Common myeloid progenitor, CD34-positive (primary cell): ENCODE measurements at regions not wholly inside any gene's neighbourhood (a gene's known extent, or its start where the extent isn't known, plus 50 kb on each side); places are given as distances from the start of the nearest gene placed in this dataset.

Experiments used
- CTCF ChIA-PET: fragments of 350-600 bp; sonication (Branson Sonifier 250); formaldehyde crosslinking; loops from one replicate; lab custom pipeline; 2021; ENCODE audit warnings: antibody characterized with exemption; lab: Charles Lee
- POLR2A ChIA-PET: fragments of 350-600 bp; sonication (Branson Sonifier 250); formaldehyde crosslinking; loops from one replicate; lab custom pipeline; 2021; ENCODE audit warnings: antibody characterized with exemption; lab: Charles Lee
- DNase-seq, 3 donors: peaks; one replicate each; pipeline versions ENCODE4 v3.0.0 to v3.0.0-alpha.2; 2013
- H3K27ac ChIP-seq, 2 experiments: 1 replicate in 1 of 2; 2 replicates in 1 of 2; pipeline ENCODE4 v1.7.0; 2013; ENCODE audit warnings: inconsistent platforms in 2 of 2, low read length in 2 of 2, mild to moderate bottlenecking in 2 of 2, low read depth in 1 of 2, moderate library complexity in 1 of 2; ENCODE audit not compliant: severe bottlenecking in 2 of 2, insufficient read depth in 1 of 2, poor library complexity in 1 of 2
- H3K27me3 ChIP-seq, 5 experiments: replicated peaks in 2 of 5; 1 replicate in 3 of 5; 2 replicates in 2 of 5; pipeline versions ENCODE4 v1.6.1 to v1.7.0; 2013; ENCODE audit warnings: low read length in 4 of 5, mild to moderate bottlenecking in 2 of 5, moderate library complexity in 2 of 5, inconsistent platforms in 1 of 5; ENCODE audit not compliant: insufficient read depth in 5 of 5, control insufficient read depth in 4 of 5
- H3K36me3 ChIP-seq, 4 experiments: 1 replicate in 2 of 4; 2 replicates in 2 of 4; pipeline versions ENCODE4 v1.6.1 to v1.7.0; 2013; ENCODE audit warnings: low read length in 3 of 4, control low read depth in 1 of 4, mild to moderate bottlenecking in 1 of 4; ENCODE audit not compliant: control insufficient read depth in 4 of 4, insufficient read depth in 4 of 4
- H3K4me1 ChIP-seq, 4 experiments: 1 replicate in 3 of 4; 2 replicates in 1 of 4; pipeline versions ENCODE4 v1.6.1 to v1.7.1; 2013; ENCODE audit warnings: low read length in 3 of 4, mild to moderate bottlenecking in 3 of 4, control low read depth in 1 of 4, inconsistent platforms in 1 of 4, moderate library complexity in 1 of 4; ENCODE audit not compliant: control insufficient read depth in 4 of 4, insufficient read depth in 4 of 4; ENCODE audit errors: control extremely low read depth in 1 of 4
- H3K4me3 ChIP-seq, 7 experiments: 1 replicate in 4 of 7; 2 replicates in 3 of 7; pipeline versions ENCODE4 v1.5.1 to v1.7.0; 2013; ENCODE audit warnings: mild to moderate bottlenecking in 7 of 7, low read length in 6 of 7, moderate library complexity in 6 of 7, inconsistent platforms in 2 of 7, low read depth in 2 of 7, control low read depth in 1 of 7; ENCODE audit not compliant: insufficient read depth in 4 of 7, control insufficient read depth in 1 of 7; ENCODE audit errors: extremely low read depth in 1 of 7
- H3K9me3 ChIP-seq, 5 experiments: 1 replicate in 4 of 5; 2 replicates in 1 of 5; pipeline versions ENCODE4 v1.6.1 to v1.7.1; 2013; ENCODE audit warnings: low read length in 4 of 5, mild to moderate bottlenecking in 2 of 5, inconsistent platforms in 1 of 5, low read depth in 1 of 5, moderate library complexity in 1 of 5; ENCODE audit not compliant: control insufficient read depth in 4 of 5, insufficient read depth in 2 of 5; ENCODE audit errors: control extremely low read depth in 1 of 5
- WGBS: methylation state at CpG from one replicate; pipeline ENCODE4 v1.1.5; 2013; ENCODE audit not compliant: insufficient coverage; 5-methylcytosine and 5-hydroxymethylcytosine counted together

DNA sequence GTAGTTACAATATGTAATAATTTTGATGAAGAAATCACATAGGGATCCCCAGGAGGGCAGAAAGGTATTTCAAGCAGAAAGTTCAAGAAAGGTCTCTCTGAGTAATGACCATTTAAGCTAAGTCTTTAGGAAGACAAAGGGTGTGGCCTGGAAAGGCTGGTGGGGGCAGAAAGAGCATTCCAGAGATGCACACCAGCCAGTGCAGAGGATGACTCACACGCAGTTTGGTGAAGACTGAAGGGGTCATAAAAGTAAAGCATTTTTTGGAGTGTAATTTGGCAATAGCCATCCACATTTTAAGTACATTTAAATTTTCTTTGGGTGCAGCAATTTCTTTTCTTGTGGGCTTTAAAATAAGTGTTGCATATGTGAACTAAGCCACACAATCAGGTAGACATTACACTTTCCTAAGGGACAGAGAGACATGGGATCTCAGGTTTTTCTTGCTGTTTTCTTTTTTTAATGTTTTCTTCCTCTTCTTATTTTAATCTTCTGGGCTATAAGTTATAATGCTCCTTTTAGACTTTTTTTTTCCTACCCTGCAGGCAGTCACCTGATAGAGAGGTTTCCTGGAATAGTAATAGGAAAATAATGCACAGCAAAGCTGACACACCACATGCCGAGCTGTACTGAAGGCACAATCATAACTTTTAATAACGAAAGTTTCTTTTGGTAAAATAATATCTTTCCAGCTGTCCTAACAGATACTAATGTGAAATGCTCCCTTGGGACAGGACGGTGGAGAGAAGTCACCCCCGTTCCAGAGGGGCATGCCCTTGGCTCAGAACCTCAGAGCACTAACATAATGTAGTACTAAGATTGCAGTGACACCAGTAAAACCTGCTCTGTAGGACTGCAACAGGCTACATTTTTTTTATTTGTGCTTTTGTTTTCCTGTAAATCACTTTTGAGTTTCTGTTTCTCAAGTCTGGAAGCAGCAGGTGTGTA lies 49.6 kb upstream of the PTPRK start:
- H3K9me3 ChIP-seq = no peaks in the 10 kb centered on the region
- no peak overlapping the region for H3K27ac ChIP-seq
- no peak overlapping the region for H3K4me3 ChIP-seq
- DNase-seq = no peak
- ChIA-PET CTCF (interaction anchor here (0.8 kb wide), 1 partner anchor 11 kb away, joined by 3 read pairs; no protein-coding TSS in a partner anchor), POLR2A (no interaction called here)
- WGBS = 88% methylated on average over 4 of the region's 5 CpGs
- H3K36me3 ChIP-seq = no peaks in the 10 kb centered on the region
- peaks cover 0 to 2% (median 0%) of the 10 kb centered on the region in 5 experiments for H3K27me3 ChIP-seq
- H3K4me1 ChIP-seq = no peaks in the 10 kb centered on the region
